ENCODE measurements at regions not wholly inside any gene's neighbourhood (a gene's known extent, or its start where the extent isn't known, plus 50 kb on each side); places are given as distances from the start of the nearest gene placed in this dataset.

GRCh38 chr5:103648086-103648485, 85.5 kb upstream of the NUDT12 start:
- TF ChIP-seq ZNF184 (tag by site-specific recombination; IDR thresholded peaks at IDR 0.05) (no peak), ZNF555 (tag by site-specific recombination; conservative IDR thresholded peaks at IDR 0.05) (no peak)

Measured in HEK293 (cell line).